ENCODE measurements at regions not wholly inside any gene's neighbourhood (a gene's known extent, or its start where the extent isn't known, plus 50 kb on each side); places are given as distances from the start of the nearest gene placed in this dataset.

- TF ChIP-seq AFF4 (CRISPR knock-in tag; IDR thresholded peaks at IDR 0.05) (no peak), IRF1 (CRISPR knock-in tag; IDR thresholded peaks at IDR 0.05; ENCODE audit: low read depth) (no peak), GMEB1 (CRISPR knock-in tag; IDR thresholded peaks at IDR 0.05; ENCODE audit: borderline replicate concordance) (no peak), FOXM1 (CRISPR knock-in tag; IDR thresholded peaks at IDR 0.05) (no peak), ZNF747 (CRISPR knock-in tag; IDR thresholded peaks at IDR 0.05; ENCODE audit: borderline replicate concordance) (no peak), SOX5 (CRISPR knock-in tag; IDR thresholded peaks at IDR 0.05; ENCODE audit: borderline replicate concordance) (no peak), ESRRA (CRISPR knock-in tag; IDR thresholded peaks at IDR 0.05; ENCODE audit: low read depth) (no peak), NFYB (CRISPR knock-in tag; IDR thresholded peaks at IDR 0.05) (no peak), ZFP37 (CRISPR knock-in tag; IDR thresholded peaks at IDR 0.05; ENCODE audit: borderline replicate concordance) (no peak), ZNF274 (CRISPR knock-in tag; IDR thresholded peaks at IDR 0.05) (no peak), CTCF (CRISPR knock-in tag; IDR thresholded peaks at IDR 0.05) (no peak), NAIF1 (CRISPR knock-in tag; IDR thresholded peaks at IDR 0.05; ENCODE audit: borderline replicate concordance) (no peak), TBX2 (CRISPR knock-in tag; IDR thresholded peaks at IDR 0.05; ENCODE audit: borderline replicate concordance) (no peak), ZFP1 (CRISPR knock-in tag; IDR thresholded peaks at IDR 0.05) (no peak)
Measured at GRCh38 chr5:173712609-173713175, 96.2 kb upstream of the BOD1 start.

All from HepG2 (cell line).